ENCODE measurements at regions not wholly inside any gene's neighbourhood (a gene's known extent, or its start where the extent isn't known, plus 50 kb on each side); places are given as distances from the start of the nearest gene placed in this dataset.

DNA sequence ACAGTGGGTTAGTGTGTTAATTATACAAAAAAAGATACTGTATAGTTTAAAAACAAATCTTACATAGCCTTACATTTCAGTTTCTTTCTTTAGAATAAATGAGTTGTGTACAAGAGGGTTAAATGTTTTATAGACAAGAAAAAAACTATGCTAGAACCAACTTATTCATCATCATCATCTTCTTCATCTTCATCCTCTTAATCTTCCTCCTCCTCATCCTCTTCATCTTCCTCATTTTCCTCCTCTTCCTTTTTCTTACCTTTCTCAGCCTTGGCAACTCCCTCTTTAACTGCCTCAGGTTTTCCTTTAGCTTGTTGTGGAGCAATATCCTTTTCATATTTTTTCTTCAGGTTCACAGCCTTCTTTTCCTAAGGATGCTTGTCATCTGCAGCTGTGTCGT is 53.7 kb downstream of the RPS12 start:
- no peak for DNase-seq

DNA sequence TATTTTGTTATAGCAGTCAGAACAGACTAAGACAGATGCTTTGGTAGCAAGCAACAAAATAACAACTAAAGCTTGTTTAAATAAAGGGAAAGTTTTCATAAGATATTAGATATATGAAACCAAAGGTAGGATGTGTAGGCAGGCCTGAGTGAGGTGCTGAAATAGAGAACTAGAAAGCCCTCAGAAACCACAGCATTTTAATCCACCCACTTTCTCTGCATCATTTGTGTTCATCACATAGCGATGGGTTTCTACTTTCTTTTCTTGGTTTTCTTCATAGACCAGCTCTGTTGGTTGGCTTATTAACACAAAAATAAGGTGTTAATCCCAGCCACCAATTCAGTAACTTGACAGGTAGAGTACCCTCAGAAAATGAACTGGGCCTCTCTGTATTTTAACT is 58.6 kb downstream of the RPS12 start:
- no peak for DNase-seq

DNA sequence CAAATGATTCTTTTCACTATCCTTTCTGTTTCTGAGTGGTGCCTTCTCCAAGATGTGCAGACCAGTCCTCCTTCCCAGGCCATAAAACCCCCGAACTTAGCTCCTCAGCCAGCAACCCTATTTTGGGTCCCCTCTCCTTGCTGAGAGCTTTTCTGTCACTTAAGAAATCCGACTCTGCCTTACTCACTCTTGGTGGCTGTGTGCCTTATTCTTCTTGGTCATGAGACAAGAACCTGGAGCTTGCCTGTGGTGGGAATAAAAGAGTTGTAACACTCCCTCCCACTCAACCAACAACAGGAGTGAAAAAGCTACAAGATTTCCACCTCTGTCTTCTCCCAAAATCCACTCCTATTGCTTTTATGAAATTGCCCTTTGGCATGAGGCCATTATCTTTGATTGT is 62.6 kb downstream of the RPS12 start:
- DNase-seq = no peak

GRCh38 chr6:132887204-132887603 is 72.8 kb downstream of the RPS12 start:
- no peak for DNase-seq

GRCh38 chr6:132888701-132889100 is 74.3 kb downstream of the RPS12 start:
- no peak for DNase-seq

DNA sequence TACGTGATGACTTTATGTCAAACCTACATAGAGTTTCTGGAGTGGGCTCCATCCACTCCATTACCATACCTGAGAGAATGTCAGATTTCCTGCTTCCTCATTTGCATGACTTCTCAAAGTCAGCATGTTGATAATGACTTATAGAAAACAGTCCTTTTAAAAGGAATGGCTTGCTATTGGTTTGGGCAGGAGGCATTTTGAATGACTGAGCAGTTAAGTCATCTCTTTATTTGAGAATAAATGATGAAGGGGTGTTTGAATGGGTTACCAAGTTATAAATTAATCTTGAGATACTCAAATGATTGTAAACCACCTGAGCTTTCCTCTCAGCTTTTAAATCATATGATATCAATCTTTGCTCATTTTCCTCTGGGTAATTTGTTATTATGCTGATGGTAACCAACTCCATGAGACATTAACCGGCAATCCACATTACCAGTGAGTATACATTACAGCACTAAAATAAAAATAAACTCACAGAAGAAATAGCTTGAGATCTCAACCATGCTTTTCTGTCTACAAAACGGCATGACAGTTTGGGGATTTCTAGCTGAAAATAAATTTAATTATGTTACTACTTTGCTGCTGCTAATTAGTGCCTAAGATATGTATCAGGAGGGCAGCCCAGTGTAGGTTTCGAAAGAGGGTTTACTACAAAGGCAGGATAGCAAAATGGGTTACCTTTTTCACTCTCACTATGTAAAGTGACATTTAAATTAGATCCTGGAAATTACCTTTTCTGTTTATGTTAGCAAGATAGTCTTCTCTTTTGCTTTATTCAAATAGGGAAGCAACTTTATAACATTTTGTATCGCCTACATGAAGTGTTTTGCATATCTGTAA is 78.8 kb downstream of the RPS12 start:
- DNase-seq = no peak

DNA sequence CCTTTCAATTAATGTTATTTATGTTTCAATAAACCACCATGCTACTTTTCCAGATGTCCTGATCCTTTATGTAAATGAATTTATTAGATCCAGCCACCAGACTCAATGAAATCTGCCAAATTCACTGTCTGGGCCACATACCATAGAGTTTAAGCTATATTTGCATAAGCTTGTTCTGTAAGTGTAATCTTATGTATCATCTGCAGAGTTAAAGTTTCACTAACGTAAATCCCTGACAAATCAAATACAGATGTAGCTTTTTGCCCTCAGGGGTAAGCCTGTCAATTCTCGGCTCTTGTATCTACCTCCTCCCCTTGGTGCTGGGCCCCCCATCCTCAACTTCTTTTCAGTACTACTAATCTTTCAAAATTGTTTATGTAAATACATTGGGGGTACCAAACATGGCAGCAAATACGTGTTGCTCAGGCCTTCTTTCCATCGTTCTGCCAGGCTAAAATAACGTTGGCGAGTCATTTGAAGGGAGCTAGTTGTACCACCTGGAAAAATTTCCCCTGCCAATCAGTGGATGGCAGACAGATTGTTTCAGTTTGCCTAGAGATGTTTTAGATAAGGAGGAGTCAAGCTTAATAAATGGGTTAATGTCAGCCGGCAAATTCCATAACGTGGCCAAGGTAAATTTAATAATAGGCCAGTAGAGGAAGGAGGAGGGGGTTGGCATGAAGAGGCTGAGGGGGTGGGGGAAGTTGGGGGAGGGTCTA is 79.6 kb downstream of the RPS12 start:
- DNase-seq = no peak

DNA sequence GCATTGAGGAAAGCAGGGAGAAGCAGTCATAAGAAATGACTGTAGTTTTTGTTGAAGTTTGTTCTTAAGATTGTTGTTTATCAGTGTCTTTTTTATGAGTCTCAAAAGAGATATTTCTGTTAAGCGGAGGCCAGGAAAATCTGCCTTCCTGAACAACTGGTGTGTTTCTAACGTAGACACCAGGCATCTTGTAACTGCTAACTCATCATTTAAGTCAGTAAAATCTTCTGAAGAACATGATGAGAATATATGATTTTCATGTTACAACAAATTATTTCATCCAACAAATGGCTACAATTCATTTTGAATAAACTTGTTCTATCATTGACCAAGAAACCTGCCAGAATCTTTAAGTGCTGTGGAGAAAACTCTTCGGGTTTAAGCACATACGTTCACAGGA is 84.0 kb downstream of the RPS12 start:
- DNase-seq = no peak

- no peak for DNase-seq
Observed at GRCh38 chr6:132900849-132901248, 86.5 kb downstream of the RPS12 start.

GRCh38 chr6:132902901-132903300 is 88.5 kb downstream of the RPS12 start:
- DNase-seq = no peak

GRCh38 chr6:132907231-132907630 is 92.9 kb downstream of the RPS12 start:
- DNase-seq = no peak

- no peak for DNase-seq
Observed at GRCh38 chr6:132907914-132908313, 93.5 kb downstream of the RPS12 start.

- no peak for DNase-seq
Observed at GRCh38 chr6:132909742-132910141, 95.4 kb downstream of the RPS12 start.

GRCh38 chr6:132910759-132911158 is 96.4 kb downstream of the RPS12 start:
- no peak for DNase-seq

DNA sequence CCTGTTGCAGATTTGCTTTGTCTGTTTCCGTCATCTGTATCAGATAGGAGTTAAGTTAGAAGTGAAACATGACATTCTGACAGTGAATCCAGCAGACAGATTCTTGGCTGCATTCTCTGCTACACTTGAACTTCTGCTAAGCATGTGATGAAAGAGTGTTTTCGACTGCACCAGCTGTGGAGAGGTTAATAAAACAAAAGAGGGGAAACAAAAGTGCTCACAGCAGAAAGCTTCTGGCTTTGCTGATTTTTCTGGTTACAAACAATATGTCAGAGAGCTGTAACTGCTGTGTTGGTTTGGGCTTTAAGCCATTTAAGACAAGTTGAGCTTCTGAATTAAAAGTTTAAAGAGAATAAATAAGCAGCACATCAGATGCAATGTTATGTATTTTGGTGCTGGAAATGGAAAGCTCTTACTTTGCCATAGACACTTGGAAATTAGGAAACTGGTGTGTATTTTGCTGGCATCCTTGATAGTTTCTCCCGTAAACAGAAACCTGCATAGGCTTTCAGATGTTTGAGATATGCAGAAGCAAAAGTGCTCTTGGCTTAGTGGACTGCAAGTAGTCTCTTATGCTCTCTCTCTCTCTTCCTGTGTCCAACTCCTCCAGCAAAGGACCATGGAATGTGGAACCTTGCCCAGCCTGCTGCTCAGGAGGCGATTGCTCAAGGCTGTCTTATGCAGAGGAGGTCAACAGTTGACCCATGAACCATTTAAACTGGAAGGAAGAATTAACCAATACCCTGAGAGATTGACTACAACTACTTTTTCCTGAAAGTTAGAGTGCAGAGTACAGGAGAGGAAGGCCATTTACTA is 104.9 kb downstream of the RPS12 start:
- DNase-seq = no peak

DNA sequence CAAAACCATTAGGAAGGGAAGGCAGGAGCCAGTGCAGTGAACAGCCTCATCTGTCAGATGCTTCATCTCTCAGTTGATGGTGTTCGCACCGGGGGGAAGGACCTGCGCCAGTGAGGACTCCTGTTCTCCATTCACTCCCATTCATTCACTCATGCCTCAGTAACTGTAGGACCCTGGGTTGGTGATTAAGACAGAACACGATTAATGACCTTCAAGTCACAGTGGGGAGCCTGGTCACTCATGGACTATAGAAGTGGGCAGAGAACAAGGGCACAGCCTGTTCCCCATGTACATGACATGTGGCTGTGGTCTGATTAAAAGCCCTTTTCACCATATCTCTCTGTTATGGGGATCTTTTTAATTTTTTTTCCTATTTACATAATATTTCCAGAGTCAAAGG is 113.3 kb downstream of the RPS12 start:
- no peak for DNase-seq

GRCh38 chr6:132929141-132929540 is 114.8 kb downstream of the RPS12 start:
- no peak for DNase-seq

DNA sequence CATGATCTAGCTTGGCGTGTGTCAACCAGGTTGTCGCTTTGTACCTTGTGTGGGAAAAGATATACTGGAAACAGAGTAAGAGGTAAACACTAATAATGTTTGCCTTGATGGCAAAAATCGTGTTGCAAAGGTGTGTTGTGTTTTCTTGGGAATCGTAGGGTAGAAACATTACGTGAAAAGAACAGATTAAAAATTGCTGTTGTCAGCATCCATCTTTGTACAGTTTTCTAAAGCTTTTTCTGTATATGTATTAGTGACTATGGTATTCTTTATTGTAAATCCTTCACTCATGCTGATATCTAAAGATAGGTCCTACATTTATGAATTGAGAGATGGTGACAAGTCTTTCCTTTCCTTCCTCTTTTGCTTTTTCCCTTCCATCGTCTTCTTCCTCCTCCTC is 116.9 kb downstream of the RPS12 start:
- DNase-seq = no peak

GRCh38 chr6:132931936-132932514 is 117.7 kb downstream of the RPS12 start:
- DNase-seq = no peak

GRCh38 chr6:132932588-132932987 is 118.2 kb downstream of the RPS12 start:
- DNase-seq = no peak

DNA sequence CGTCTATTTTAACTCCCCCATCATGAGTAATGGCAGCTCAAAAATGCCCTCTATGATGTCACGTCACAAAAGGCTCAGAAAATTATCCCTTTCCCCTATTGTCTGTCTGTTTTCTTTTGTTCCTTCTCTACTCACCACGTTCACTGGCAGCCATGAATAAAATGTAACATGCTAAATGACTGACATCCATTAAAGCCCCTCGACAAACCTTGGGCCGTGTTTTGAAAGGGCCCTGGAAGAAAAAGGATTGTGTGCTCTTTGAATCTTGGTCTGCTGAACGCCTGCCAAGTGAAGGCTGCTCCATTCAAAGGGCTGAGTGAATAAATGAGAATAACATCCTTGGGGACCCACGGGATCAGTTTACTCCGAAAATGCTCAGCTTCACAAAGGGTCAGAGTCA is 118.7 kb downstream of the RPS12 start:
- DNase-seq = no peak

DNA sequence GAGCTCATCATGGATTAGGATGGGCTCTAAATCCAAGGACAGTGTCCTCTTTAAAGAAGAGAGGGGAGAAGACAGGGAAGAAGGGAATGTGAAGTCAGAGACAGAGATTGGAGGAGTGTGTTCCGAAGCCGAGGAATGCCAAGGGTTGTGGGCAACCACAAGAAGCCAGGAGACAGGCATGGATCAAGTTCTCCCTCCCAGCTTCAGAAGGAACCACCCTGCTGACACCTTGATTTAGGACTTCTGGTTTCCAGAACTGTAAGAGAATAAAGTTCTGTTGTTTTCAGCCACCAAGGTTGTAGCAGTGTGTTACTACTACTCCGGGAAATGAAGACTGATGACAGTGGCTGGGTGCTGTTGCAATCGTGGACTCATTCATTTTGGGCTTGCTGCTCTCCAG is 120.1 kb downstream of the RPS12 start:
- no peak for DNase-seq

DNA sequence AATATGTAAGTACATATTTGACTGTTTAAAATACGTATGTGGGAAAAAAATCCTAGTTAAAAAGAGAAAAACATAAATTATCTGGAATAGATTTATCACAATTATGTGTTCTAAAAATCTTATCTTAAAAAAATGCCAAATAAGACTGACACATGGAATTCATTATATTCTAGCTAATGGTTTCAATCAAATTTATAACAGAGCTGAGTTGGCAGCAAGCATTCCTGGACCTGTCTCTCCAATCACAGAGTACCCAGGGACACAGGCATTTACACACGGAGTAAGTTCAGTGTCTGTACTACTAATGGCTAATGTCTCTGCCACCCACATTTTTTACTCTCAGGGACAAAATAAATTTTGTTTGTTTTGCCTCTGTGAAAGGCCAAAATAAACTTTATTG is 122.3 kb downstream of the RPS12 start:
- DNase-seq = no peak
